HL-60 (cell line): ENCODE measurements at regions not wholly inside any gene's neighbourhood (a gene's known extent, or its start where the extent isn't known, plus 50 kb on each side); places are given as distances from the start of the nearest gene placed in this dataset.

ENCODE experiments used
- DNase-seq, 2 experiments: peaks; one replicate each; pipeline ENCODE4 v3.0.0-alpha.2; 2010 to 2020; ENCODE audit warnings: low read depth in 1 of 2, low spot score in 1 of 2
- H3K27ac ChIP-seq: fragments of 250-450 bp; sonication (Bioruptor Pico); replicated peaks from 2 replicates; pipeline ENCODE4 v1.5.1; 2020; ENCODE audit warnings: mild to moderate bottlenecking, moderate library complexity
- H3K27me3 ChIP-seq: fragments of 250-450 bp; sonication (Bioruptor Pico); 2 replicates; pipeline ENCODE4 v1.5.1; 2021; ENCODE audit warnings: mild to moderate bottlenecking, moderate library complexity; ENCODE audit not compliant: insufficient read depth, poor library complexity, severe bottlenecking
- H3K4me3 ChIP-seq: replicated peaks from 2 replicates; pipeline ENCODE4 v1.5.1; 2011; ENCODE audit warnings: mild to moderate bottlenecking, control low read depth, low read length; ENCODE audit not compliant: insufficient read depth
- GABPA ChIP-seq: IDR thresholded peaks from 2 replicates; pipeline ENCODE4 v1.6.1; 2012; ENCODE audit warnings: low read depth
- POLR2AphosphoS5 ChIP-seq: IDR thresholded peaks from 2 replicates; pipeline ENCODE4 v1.6.1; 2012; ENCODE audit warnings: low read depth
- SPI1 ChIP-seq: IDR thresholded peaks from 2 replicates; pipeline ENCODE4 v1.6.1; 2012; ENCODE audit warnings: low read depth, mild to moderate bottlenecking, borderline replicate concordance
- TF ChIP-seq, protein P1 (sequence below): IDR thresholded peaks from 2 replicates; pipeline ENCODE4 v1.6.1; 2012; ENCODE audit warnings: low read depth; ENCODE audit not compliant: insufficient replicate concordance
- TF ChIP-seq, protein P2 (sequence below): IDR thresholded peaks from one replicate; pipeline ENCODE4 v1.5.1; 2011; ENCODE audit warnings: low read length, control low read depth, inconsistent platforms; ENCODE audit not compliant: insufficient read depth

DNA sequence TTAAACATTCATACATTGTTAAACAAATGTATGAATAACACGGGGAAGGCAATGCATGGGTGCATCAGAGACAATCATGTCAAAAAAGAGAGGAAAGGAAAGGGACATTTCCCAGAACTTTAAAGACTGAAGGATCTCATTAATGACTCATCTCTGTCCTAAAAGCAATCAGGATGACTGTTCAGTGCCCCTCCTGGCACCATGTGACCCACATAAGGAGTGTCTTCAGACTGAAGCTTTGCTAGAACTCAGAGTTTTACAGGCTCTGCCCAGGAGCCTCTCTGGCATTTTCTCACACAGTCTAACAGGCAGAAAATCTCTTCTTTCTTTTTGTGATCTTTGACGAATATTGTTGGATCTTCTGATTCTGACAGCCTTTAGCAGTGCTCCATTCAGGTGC lies 315.3 kb downstream of the OTUD1 start:
- Histone ChIP-seq H3K27ac (no peak overlapping the region), H3K4me3 (no peak overlapping the region), H3K27me3 (no peaks in the 10 kb centered on the region)
- no peak for TF ChIP-seq GABPA
- TF ChIP-seq SPI1 = no peak
- TF ChIP-seq, protein P1, sequence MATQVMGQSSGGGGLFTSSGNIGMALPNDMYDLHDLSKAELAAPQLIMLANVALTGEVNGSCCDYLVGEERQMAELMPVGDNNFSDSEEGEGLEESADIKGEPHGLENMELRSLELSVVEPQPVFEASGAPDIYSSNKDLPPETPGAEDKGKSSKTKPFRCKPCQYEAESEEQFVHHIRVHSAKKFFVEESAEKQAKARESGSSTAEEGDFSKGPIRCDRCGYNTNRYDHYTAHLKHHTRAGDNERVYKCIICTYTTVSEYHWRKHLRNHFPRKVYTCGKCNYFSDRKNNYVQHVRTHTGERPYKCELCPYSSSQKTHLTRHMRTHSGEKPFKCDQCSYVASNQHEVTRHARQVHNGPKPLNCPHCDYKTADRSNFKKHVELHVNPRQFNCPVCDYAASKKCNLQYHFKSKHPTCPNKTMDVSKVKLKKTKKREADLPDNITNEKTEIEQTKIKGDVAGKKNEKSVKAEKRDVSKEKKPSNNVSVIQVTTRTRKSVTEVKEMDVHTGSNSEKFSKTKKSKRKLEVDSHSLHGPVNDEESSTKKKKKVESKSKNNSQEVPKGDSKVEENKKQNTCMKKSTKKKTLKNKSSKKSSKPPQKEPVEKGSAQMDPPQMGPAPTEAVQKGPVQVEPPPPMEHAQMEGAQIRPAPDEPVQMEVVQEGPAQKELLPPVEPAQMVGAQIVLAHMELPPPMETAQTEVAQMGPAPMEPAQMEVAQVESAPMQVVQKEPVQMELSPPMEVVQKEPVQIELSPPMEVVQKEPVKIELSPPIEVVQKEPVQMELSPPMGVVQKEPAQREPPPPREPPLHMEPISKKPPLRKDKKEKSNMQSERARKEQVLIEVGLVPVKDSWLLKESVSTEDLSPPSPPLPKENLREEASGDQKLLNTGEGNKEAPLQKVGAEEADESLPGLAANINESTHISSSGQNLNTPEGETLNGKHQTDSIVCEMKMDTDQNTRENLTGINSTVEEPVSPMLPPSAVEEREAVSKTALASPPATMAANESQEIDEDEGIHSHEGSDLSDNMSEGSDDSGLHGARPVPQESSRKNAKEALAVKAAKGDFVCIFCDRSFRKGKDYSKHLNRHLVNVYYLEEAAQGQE = no peak
- TF ChIP-seq, protein P2, sequence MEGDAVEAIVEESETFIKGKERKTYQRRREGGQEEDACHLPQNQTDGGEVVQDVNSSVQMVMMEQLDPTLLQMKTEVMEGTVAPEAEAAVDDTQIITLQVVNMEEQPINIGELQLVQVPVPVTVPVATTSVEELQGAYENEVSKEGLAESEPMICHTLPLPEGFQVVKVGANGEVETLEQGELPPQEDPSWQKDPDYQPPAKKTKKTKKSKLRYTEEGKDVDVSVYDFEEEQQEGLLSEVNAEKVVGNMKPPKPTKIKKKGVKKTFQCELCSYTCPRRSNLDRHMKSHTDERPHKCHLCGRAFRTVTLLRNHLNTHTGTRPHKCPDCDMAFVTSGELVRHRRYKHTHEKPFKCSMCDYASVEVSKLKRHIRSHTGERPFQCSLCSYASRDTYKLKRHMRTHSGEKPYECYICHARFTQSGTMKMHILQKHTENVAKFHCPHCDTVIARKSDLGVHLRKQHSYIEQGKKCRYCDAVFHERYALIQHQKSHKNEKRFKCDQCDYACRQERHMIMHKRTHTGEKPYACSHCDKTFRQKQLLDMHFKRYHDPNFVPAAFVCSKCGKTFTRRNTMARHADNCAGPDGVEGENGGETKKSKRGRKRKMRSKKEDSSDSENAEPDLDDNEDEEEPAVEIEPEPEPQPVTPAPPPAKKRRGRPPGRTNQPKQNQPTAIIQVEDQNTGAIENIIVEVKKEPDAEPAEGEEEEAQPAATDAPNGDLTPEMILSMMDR = no peak
- no peak for TF ChIP-seq POLR2AphosphoS5
- no peak for DNase-seq

DNA sequence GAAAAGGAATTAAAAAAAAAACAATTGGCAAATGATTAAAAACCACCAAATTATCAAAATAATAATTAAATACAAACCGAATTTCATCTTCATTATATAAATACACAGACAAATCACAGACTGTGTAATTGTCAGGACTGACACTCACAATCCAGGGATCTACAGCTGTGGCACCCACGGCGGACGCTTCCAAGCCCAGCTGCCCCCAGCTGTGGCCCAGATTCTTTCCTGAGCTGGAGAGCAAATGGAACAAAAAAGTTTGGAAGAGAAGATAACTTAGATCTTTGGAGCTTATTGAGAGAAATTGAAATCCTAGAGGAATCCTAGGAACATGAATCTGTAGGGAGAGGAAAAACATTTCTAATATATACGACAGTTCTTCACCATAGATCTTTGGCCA lies 316.1 kb downstream of the OTUD1 start:
- Histone ChIP-seq H3K27ac (no peak overlapping the region), H3K27me3 (no peaks in the 10 kb centered on the region), H3K4me3 (no peak overlapping the region)
- TF ChIP-seq, protein P2 = no peak
- TF ChIP-seq, protein P1 = no peak
- TF ChIP-seq POLR2AphosphoS5 (no peak), SPI1 (no peak), GABPA (no peak)
- no peak for DNase-seq

DNA sequence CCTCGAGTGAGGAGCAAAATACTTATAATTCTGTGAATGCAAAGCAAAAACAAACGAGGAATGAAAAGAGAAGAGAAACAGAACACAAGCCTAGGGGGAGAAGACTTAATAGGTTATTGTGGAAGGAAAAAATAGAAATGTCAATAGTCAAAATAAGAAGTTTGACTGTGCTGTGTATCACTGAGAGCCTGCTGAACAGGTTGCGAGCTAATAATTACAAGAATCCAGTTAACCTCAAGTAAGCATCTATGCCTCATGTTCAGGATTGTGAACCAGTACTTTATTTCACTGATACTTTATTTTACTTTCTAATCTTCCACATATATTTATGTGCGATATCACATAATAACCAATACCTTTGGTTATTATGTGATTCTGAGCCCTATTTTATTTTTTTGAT lies 316.7 kb downstream of the OTUD1 start:
- no peaks in the 10 kb centered on the region for H3K27me3 ChIP-seq
- DNase-seq = no peak
- TF ChIP-seq POLR2AphosphoS5 = no peak
- TF ChIP-seq, protein P2 = no peak
- no peak for TF ChIP-seq GABPA
- TF ChIP-seq, protein P1 = no peak
- TF ChIP-seq SPI1 = no peak
- no peak overlapping the region for H3K4me3 ChIP-seq
- no peak overlapping the region for H3K27ac ChIP-seq
